Bronchial epithelial cell (primary cell): ENCODE measurements at regions not wholly inside any gene's neighbourhood (a gene's known extent, or its start where the extent isn't known, plus 50 kb on each side); places are given as distances from the start of the nearest gene placed in this dataset.

Source experiments
- DNase-seq: peaks from one replicate; pipeline ENCODE4 v3.0.0-alpha.2; 2010; ENCODE audit warnings: low read depth
- FAIRE-seq: peaks from 2 replicates; lab custom pipeline; 2011; peaks lifted over from hg19 to GRCh38; lab: Jason Lieb, UNC
- H3K27me3 ChIP-seq: 2 replicates; pipeline ENCODE4 v1.5.1; 2011; ENCODE audit warnings: low read length; ENCODE audit not compliant: control insufficient read depth, insufficient read depth
- H3K36me3 ChIP-seq: 2 replicates; pipeline ENCODE4 v1.5.1; 2011; ENCODE audit warnings: low read length; ENCODE audit not compliant: control insufficient read depth, insufficient read depth
- H3K4me3 ChIP-seq: 2 replicates; pipeline ENCODE4 v1.5.1; 2011; ENCODE audit warnings: mild to moderate bottlenecking, low read depth, low read length, control low read depth
- CTCF ChIP-seq: IDR thresholded peaks from 2 replicates; pipeline ENCODE4 v1.5.1; 2011; ENCODE audit warnings: mild to moderate bottlenecking, moderate library complexity, low read length, control low read depth, inconsistent platforms; ENCODE audit not compliant: insufficient read depth, severe bottlenecking

GRCh38 chr11:92892802-92893684 is 76.4 kb upstream of the MTNR1B start:
- DNase-seq (peak; percentile 21), FAIRE-seq (no peak)
- Histone ChIP-seq H3K36me3 (no peaks in the 10 kb centered on the region), H3K4me3 (no peak overlapping the region), H3K27me3 (no peaks in the 10 kb centered on the region)
- no peak for TF ChIP-seq CTCF

GRCh38 chr11:92894197-92894596 is 75.3 kb upstream of the MTNR1B start:
- no peak for TF ChIP-seq CTCF
- no peak overlapping the region for H3K4me3 ChIP-seq
- H3K27me3 ChIP-seq: no peaks in the 10 kb centered on the region
- no peaks in the 10 kb centered on the region for H3K36me3 ChIP-seq
- FAIRE-seq (no peak), DNase-seq (no peak)

- no peaks in the 10 kb centered on the region for H3K36me3 ChIP-seq
- H3K27me3 ChIP-seq: no peaks in the 10 kb centered on the region
- FAIRE-seq (no peak), DNase-seq (no peak)
- no peak overlapping the region for H3K4me3 ChIP-seq
- no peak for TF ChIP-seq CTCF
Measured at GRCh38 chr11:92897487-92897886, 72.0 kb upstream of the MTNR1B start.

DNA sequence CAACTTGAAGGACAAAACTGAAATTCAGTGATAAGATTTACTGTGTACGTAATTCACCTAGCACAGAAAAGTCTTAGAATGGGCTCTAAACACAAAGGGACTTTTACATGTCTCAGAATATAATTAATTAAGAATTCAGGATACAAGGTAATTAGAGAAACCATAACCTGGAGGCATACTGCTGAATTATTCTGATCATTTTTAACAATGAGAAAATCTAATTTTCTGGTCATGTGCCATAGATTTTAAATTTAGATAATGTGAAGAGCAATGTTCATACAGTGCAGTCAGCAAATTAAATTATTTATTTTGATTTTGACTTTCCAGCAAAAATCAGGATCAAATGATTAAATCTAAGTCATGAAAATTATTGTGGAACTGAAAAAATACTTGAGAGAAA is 67.0 kb upstream of the MTNR1B start:
- H3K27me3 ChIP-seq: no peaks in the 10 kb centered on the region
- DNase-seq (no peak), FAIRE-seq (no peak)
- no peak overlapping the region for H3K4me3 ChIP-seq
- TF ChIP-seq CTCF: no peak
- H3K36me3 ChIP-seq: no peaks in the 10 kb centered on the region

DNA sequence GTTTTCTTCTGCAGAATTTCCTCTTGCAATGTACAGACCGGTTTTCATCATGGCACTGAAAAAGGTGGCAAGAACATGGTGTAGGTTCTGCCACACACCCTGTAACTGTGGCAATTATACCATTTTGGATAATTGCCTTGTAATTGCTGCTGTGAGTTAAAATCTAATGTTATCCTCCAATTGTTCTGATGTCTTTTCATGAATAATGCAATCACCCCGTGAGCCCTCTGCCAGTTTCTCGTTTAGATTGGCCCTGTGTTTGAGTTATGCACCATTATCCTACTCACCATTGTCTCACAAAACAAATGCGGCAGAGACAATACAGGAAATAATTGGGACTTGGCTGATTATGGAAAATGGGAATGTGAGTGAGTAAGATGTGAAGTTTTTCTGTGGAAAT is 61.8 kb upstream of the MTNR1B start:
- H3K36me3 ChIP-seq: no peaks in the 10 kb centered on the region
- FAIRE-seq: no peak
- no peak for TF ChIP-seq CTCF

More for the DNA sequence above, 61.8 kb upstream of the MTNR1B start:
- no peaks in the 10 kb centered on the region for H3K27me3 ChIP-seq
- H3K4me3 ChIP-seq: no peak overlapping the region
- DNase-seq: no peak
